ENCODE measurements at regions not wholly inside any gene's neighbourhood (a gene's known extent, or its start where the extent isn't known, plus 50 kb on each side); places are given as distances from the start of the nearest gene placed in this dataset.

GRCh38 chr7:12066521-12066920 is 144.6 kb upstream of the TMEM106B start:
- TF ChIP-seq, protein P1, sequence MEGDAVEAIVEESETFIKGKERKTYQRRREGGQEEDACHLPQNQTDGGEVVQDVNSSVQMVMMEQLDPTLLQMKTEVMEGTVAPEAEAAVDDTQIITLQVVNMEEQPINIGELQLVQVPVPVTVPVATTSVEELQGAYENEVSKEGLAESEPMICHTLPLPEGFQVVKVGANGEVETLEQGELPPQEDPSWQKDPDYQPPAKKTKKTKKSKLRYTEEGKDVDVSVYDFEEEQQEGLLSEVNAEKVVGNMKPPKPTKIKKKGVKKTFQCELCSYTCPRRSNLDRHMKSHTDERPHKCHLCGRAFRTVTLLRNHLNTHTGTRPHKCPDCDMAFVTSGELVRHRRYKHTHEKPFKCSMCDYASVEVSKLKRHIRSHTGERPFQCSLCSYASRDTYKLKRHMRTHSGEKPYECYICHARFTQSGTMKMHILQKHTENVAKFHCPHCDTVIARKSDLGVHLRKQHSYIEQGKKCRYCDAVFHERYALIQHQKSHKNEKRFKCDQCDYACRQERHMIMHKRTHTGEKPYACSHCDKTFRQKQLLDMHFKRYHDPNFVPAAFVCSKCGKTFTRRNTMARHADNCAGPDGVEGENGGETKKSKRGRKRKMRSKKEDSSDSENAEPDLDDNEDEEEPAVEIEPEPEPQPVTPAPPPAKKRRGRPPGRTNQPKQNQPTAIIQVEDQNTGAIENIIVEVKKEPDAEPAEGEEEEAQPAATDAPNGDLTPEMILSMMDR (IDR thresholded peaks at IDR 0.05) = no peak
- no peak for TF ChIP-seq POLR2A (IDR thresholded peaks at IDR 0.05)

Data from heart left ventricle (tissue), 13 donors.